ENCODE measurements at regions not wholly inside any gene's neighbourhood (a gene's known extent, or its start where the extent isn't known, plus 50 kb on each side); places are given as distances from the start of the nearest gene placed in this dataset.

DNA sequence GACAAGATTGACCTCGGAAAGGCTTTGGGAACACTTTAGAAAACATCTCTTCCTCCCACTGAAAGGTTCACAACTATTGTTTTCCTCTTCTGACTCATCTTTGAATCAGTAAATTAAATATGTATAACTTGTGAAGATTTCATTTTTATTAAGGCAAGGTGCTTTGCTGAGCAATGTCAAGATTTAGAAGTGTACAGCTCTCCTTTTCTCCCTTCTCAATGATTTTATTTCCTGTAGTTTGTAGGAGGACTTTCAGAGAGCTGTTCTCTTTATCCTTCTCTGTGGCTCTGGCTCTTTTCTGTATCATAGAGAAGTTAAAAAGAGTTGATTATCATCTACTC, 594.2 kb downstream of the METTL15 start:
- Histone ChIP-seq H3K4me1 (ENCODE audit: control insufficient read depth, insufficient read depth, low read length) (no peaks in the 10 kb centered on the region), H3K9me3 (ENCODE audit: control insufficient read depth, insufficient read depth, low read depth, low read length) (no peaks in the 10 kb centered on the region), H3K27ac (ENCODE audit: extremely low read depth, low read depth, low read length) (no peak overlapping the region), H3K4me3 (ENCODE audit: low read depth, low read length) (no peak overlapping the region), H3K36me3 (ENCODE audit: control insufficient read depth in 2 of 2, insufficient read depth in 1 of 2, low read length in 2 of 2) (no peaks in the 10 kb centered on the region)
- POLR2A ChIA-PET: no interaction called here
- no peak for TF ChIP-seq REPIN1 (tag by site-specific recombination; IDR thresholded peaks at IDR 0.05; ENCODE audit: low read depth)
- TF ChIP-seq, protein P1, sequence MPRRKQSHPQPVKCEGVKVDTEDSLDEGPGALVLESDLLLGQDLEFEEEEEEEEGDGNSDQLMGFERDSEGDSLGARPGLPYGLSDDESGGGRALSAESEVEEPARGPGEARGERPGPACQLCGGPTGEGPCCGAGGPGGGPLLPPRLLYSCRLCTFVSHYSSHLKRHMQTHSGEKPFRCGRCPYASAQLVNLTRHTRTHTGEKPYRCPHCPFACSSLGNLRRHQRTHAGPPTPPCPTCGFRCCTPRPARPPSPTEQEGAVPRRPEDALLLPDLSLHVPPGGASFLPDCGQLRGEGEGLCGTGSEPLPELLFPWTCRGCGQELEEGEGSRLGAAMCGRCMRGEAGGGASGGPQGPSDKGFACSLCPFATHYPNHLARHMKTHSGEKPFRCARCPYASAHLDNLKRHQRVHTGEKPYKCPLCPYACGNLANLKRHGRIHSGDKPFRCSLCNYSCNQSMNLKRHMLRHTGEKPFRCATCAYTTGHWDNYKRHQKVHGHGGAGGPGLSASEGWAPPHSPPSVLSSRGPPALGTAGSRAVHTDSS (tag by site-specific recombination; IDR thresholded peaks at IDR 0.05): no peak
- TF ChIP-seq ZSCAN16 (tag by site-specific recombination; IDR thresholded peaks at IDR 0.05): no peak
- no peak for TF ChIP-seq HOXD13 (CRISPR knock-in tag; IDR thresholded peaks at IDR 0.05; ENCODE audit: borderline replicate concordance)
- no peak for TF ChIP-seq ZNF311 (tag by site-specific recombination; IDR thresholded peaks at IDR 0.05; ENCODE audit: borderline replicate concordance)
- TF ChIP-seq, protein P2, sequence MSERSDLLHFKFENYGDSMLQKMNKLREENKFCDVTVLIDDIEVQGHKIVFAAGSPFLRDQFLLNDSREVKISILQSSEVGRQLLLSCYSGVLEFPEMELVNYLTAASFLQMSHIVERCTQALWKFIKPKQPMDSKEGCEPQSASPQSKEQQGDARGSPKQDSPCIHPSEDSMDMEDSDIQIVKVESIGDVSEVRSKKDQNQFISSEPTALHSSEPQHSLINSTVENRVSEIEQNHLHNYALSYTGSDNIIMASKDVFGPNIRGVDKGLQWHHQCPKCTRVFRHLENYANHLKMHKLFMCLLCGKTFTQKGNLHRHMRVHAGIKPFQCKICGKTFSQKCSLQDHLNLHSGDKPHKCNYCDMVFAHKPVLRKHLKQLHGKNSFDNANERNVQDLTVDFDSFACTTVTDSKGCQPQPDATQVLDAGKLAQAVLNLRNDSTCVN (tag by site-specific recombination; optimal IDR thresholded peaks at IDR 0.05): no peak
- TF ChIP-seq, protein P3, sequence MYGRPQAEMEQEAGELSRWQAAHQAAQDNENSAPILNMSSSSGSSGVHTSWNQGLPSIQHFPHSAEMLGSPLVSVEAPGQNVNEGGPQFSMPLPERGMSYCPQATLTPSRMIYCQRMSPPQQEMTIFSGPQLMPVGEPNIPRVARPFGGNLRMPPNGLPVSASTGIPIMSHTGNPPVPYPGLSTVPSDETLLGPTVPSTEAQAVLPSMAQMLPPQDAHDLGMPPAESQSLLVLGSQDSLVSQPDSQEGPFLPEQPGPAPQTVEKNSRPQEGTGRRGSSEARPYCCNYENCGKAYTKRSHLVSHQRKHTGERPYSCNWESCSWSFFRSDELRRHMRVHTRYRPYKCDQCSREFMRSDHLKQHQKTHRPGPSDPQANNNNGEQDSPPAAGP (tag by site-specific recombination; IDR thresholded peaks at IDR 0.05): no peak
- TF ChIP-seq, protein P4, sequence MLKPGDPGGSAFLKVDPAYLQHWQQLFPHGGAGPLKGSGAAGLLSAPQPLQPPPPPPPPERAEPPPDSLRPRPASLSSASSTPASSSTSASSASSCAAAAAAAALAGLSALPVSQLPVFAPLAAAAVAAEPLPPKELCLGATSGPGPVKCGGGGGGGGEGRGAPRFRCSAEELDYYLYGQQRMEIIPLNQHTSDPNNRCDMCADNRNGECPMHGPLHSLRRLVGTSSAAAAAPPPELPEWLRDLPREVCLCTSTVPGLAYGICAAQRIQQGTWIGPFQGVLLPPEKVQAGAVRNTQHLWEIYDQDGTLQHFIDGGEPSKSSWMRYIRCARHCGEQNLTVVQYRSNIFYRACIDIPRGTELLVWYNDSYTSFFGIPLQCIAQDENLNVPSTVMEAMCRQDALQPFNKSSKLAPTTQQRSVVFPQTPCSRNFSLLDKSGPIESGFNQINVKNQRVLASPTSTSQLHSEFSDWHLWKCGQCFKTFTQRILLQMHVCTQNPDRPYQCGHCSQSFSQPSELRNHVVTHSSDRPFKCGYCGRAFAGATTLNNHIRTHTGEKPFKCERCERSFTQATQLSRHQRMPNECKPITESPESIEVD (tag by site-specific recombination; IDR thresholded peaks at IDR 0.05): no peak
- TF ChIP-seq ZNF626 (tag by site-specific recombination; IDR thresholded peaks at IDR 0.05): no peak
- CTCF ChIA-PET: interaction anchor here (0.6 kb wide), 1 partner anchor 620 kb away, joined by 3 read pairs; no protein-coding TSS in a partner anchor

DNA sequence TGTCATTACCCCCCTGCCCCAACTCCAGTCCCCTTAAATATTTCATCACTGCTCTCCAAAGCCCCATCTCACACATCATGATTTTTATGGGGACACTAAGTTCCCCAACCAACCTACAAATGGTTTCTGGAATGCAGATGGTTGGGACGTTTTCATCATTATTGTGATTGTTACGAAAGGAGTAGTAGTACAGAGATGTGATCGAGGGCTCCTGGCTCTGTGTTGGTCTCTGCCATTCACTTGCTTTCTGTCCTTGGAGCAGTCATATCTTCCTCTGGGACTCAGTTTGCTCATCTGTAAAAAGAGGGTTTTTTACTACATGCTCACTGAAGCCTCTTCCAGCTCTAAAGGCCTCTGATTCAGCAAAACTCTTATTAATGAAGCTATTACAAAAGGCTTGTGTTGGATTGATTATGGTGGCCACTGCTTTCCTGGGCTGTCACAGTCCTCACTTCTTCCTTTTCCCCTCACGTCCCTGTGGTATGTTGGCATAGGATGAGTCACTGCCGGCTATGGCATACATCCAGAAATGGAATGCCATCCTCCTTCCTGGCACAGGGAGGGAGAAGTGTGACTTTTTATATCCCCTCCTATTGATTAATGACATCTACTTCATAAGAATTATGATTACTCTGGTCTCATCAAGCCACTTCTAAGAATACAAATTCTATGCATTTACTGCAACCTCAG, 593.7 kb downstream of the METTL15 start:
- Histone ChIP-seq H3K4me3 (ENCODE audit: low read depth, low read length) (no peak overlapping the region), H3K4me1 (ENCODE audit: control insufficient read depth, insufficient read depth, low read length) (no peaks in the 10 kb centered on the region), H3K27ac (ENCODE audit: extremely low read depth, low read depth, low read length) (no peak overlapping the region), H3K9me3 (ENCODE audit: control insufficient read depth, insufficient read depth, low read depth, low read length) (no peaks in the 10 kb centered on the region), H3K36me3 (ENCODE audit: control insufficient read depth in 2 of 2, insufficient read depth in 1 of 2, low read length in 2 of 2) (no peaks in the 10 kb centered on the region)
- TF ChIP-seq ZNF792 (tag by site-specific recombination; IDR thresholded peaks at IDR 0.05) (no peak), ZNF121 (tag by site-specific recombination; IDR thresholded peaks at IDR 0.05) (no peak), ZNF248 (tag by site-specific recombination; IDR thresholded peaks at IDR 0.05) (no peak), ZNF830 (tag by site-specific recombination; IDR thresholded peaks at IDR 0.05; ENCODE audit: low read depth) (no peak), REPIN1 (tag by site-specific recombination; IDR thresholded peaks at IDR 0.05; ENCODE audit: low read depth) (no peak), GLI2 (tag by site-specific recombination; IDR thresholded peaks at IDR 0.05; ENCODE audit: borderline replicate concordance, low read depth) (no peak), ZNF624 (tag by site-specific recombination; IDR thresholded peaks at IDR 0.05) (no peak), HOXA7 (CRISPR knock-in tag; IDR thresholded peaks at IDR 0.05; ENCODE audit: borderline replicate concordance) (no peak), ZNF23 (tag by site-specific recombination; IDR thresholded peaks at IDR 0.05; ENCODE audit: borderline replicate concordance) (no peak), ZNF596 (tag by site-specific recombination; IDR thresholded peaks at IDR 0.05) (no peak), ZNF707 (tag by site-specific recombination; IDR thresholded peaks at IDR 0.05) (no peak), BCL11B (tag by site-specific recombination; IDR thresholded peaks at IDR 0.05; ENCODE audit: low read depth) (no peak)
- TF ChIP-seq, protein P5, sequence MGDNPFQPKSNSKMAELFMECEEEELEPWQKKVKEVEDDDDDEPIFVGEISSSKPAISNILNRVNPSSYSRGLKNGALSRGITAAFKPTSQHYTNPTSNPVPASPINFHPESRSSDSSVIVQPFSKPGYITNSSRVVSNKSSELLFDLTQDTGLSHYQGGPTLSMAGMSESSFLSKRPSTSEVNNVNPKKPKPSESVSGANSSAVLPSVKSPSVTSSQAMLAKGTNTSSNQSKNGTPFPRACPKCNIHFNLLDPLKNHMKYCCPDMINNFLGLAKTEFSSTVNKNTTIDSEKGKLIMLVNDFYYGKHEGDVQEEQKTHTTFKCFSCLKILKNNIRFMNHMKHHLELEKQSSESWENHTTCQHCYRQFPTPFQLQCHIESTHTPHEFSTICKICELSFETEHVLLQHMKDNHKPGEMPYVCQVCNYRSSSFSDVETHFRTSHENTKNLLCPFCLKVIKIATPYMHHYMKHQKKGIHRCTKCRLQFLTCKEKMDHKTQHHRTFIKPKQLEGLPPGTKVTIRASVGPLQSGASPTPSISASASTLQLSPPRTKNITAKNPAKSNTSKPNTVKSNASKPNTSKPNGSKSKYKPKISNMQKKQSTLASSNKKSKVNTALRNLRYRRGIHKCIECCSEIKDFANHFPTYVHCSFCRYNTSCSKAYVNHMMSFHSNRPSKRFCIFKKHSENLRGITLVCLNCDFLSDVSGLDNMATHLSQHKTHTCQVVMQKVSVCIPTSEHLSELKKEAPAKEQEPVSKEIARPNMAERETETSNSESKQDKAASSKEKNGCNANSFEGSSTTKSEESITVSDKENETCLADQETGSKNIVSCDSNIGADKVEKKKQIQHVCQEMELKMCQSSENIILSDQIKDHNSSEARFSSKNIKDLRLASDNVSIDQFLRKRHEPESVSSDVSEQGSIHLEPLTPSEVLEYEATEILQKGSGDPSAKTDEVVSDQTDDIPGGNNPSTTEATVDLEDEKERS (tag by site-specific recombination; IDR thresholded peaks at IDR 0.05): no peak
- TF ChIP-seq, protein P6, sequence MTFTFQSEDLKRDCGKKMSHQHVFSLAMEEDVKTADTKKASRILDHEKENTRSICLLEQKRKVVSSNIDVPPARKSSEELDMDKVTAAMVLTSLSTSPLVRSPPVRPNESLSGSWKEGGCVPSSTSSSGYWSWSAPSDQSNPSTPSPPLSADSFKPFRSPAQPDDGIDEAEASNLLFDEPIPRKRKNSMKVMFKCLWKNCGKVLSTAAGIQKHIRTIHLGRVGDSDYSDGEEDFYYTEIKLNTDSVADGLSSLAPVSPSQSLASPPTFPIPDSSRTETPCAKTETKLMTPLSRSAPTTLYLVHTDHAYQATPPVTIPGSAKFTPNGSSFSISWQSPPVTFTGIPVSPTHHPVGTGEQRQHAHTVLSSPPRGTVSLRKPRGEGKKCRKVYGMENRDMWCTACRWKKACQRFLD (tag by site-specific recombination; IDR thresholded peaks at IDR 0.05): no peak
- POLR2A ChIA-PET: no interaction called here
- CTCF ChIA-PET: no interaction called here
